Neural progenitor cell (in vitro differentiated cells): ENCODE measurements at regions not wholly inside any gene's neighbourhood (a gene's known extent, or its start where the extent isn't known, plus 50 kb on each side); places are given as distances from the start of the nearest gene placed in this dataset.

Source experiments
- EZH2 ChIP-seq: fragments of 200-600 bp; sonication (generic); IDR thresholded peaks from 2 replicates; pipeline ENCODE4 v1.6.1; 2017; ENCODE audit warnings: antibody characterized with exemption, mild to moderate bottlenecking, moderate library complexity
- TF ChIP-seq, protein P1 (sequence below): fragments of 200-600 bp; sonication (generic); IDR thresholded peaks from 2 replicates; pipeline ENCODE4 v1.5.1; 2017; ENCODE audit warnings: antibody characterized with exemption, mild to moderate bottlenecking

- TF ChIP-seq, protein P1, sequence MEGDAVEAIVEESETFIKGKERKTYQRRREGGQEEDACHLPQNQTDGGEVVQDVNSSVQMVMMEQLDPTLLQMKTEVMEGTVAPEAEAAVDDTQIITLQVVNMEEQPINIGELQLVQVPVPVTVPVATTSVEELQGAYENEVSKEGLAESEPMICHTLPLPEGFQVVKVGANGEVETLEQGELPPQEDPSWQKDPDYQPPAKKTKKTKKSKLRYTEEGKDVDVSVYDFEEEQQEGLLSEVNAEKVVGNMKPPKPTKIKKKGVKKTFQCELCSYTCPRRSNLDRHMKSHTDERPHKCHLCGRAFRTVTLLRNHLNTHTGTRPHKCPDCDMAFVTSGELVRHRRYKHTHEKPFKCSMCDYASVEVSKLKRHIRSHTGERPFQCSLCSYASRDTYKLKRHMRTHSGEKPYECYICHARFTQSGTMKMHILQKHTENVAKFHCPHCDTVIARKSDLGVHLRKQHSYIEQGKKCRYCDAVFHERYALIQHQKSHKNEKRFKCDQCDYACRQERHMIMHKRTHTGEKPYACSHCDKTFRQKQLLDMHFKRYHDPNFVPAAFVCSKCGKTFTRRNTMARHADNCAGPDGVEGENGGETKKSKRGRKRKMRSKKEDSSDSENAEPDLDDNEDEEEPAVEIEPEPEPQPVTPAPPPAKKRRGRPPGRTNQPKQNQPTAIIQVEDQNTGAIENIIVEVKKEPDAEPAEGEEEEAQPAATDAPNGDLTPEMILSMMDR, result no peak
- TF ChIP-seq EZH2, result no peak
These were observed 192.1 kb downstream of the ADAMTS15 start for GRCh38 chr11:130640526-130640925.
